A172 (cell line): ENCODE measurements at regions not wholly inside any gene's neighbourhood (a gene's known extent, or its start where the extent isn't known, plus 50 kb on each side); places are given as distances from the start of the nearest gene placed in this dataset.

Experiments used
- DNase-seq: peaks from one replicate; pipeline ENCODE4 v3.0.0-alpha.2; 2015; ENCODE audit warnings: low spot score

- DNase-seq = no peak
Observed at GRCh38 chr7:32145911-32146310, 75.7 kb upstream of the PDE1C start.

- DNase-seq = no peak
Observed at GRCh38 chr7:32144676-32145075, 74.5 kb upstream of the PDE1C start.

GRCh38 chr7:32143301-32143700 lies 73.1 kb upstream of the PDE1C start:
- DNase-seq = peak; percentile 72

- peak; percentile 90 for DNase-seq
Observed at GRCh38 chr7:32142649-32143048, 72.4 kb upstream of the PDE1C start.

- no peak for DNase-seq
Observed at GRCh38 chr7:32140210-32140939, 70.2 kb upstream of the PDE1C start.

- DNase-seq = no peak
Observed at GRCh38 chr7:32137059-32137458, 66.9 kb upstream of the PDE1C start.

- DNase-seq = no peak
Observed at GRCh38 chr7:32131091-32131490, 60.9 kb upstream of the PDE1C start.

GRCh38 chr7:32126843-32127242 lies 56.6 kb upstream of the PDE1C start:
- DNase-seq = no peak
